ENCODE measurements at regions not wholly inside any gene's neighbourhood (a gene's known extent, or its start where the extent isn't known, plus 50 kb on each side); places are given as distances from the start of the nearest gene placed in this dataset.
A peak's percentile ranks its signal among the peaks of the same experiment; 100 is the strongest.

GRCh38 chr18:70931942-70932814 lies 643.3 kb downstream of the SOCS6 start:
- Mint-ChIP-seq H3K36me3 (ENCODE audit: insufficient read depth) (no peaks in the 10 kb centered on the region), H3K27me3 (no peaks in the 10 kb centered on the region), H3K4me3 (ENCODE audit: low read depth) (no peak overlapping the region), H3K4me1 (ENCODE audit: low read depth) (no peaks in the 10 kb centered on the region), H3K27ac (no peak overlapping the region), H3K9me3 (ENCODE audit: low read depth) (no peaks in the 10 kb centered on the region)
- TF ChIP-seq CTCF (IDR thresholded peaks at IDR 0.05; ENCODE audit: unreplicated experiment): peak; percentile 75
- DNase-seq (ENCODE audit: low spot score, unreplicated experiment): no peak

- H3K9me3 Mint-ChIP-seq (ENCODE audit: low read depth): peaks cover 6% of the 10 kb centered on the region
- DNase-seq (ENCODE audit: low spot score, unreplicated experiment): no peak
- no peak for TF ChIP-seq CTCF (IDR thresholded peaks at IDR 0.05; ENCODE audit: unreplicated experiment)
- no peaks in the 10 kb centered on the region for H3K36me3 Mint-ChIP-seq (ENCODE audit: insufficient read depth)
- no peaks in the 10 kb centered on the region for H3K4me1 Mint-ChIP-seq (ENCODE audit: low read depth)
- no peak overlapping the region for H3K4me3 Mint-ChIP-seq (ENCODE audit: low read depth)
- no peaks in the 10 kb centered on the region for H3K27me3 Mint-ChIP-seq
- no peak overlapping the region for H3K27ac Mint-ChIP-seq
Measured at GRCh38 chr18:70920840-70921374, 632.1 kb downstream of the SOCS6 start.

GRCh38 chr18:70907673-70908072 lies 618.8 kb downstream of the SOCS6 start:
- Mint-ChIP-seq H3K27ac (no peak overlapping the region), H3K4me1 (ENCODE audit: low read depth) (peaks cover 2% of the 10 kb centered on the region), H3K4me3 (ENCODE audit: low read depth) (no peak overlapping the region), H3K9me3 (ENCODE audit: low read depth) (peaks cover 7% of the 10 kb centered on the region), H3K27me3 (peaks cover 3% of the 10 kb centered on the region), H3K36me3 (ENCODE audit: insufficient read depth) (no peaks in the 10 kb centered on the region)
- TF ChIP-seq CTCF (IDR thresholded peaks at IDR 0.05; ENCODE audit: unreplicated experiment): no peak
- no peak for DNase-seq (ENCODE audit: low spot score, unreplicated experiment)

GRCh38 chr18:70892381-70892780 lies 603.5 kb downstream of the SOCS6 start:
- no peak for DNase-seq (ENCODE audit: low spot score, unreplicated experiment)
- no peaks in the 10 kb centered on the region for H3K36me3 Mint-ChIP-seq (ENCODE audit: insufficient read depth)
- no peaks in the 10 kb centered on the region for H3K9me3 Mint-ChIP-seq (ENCODE audit: low read depth)
- H3K27ac Mint-ChIP-seq: no peak overlapping the region
- TF ChIP-seq CTCF (IDR thresholded peaks at IDR 0.05; ENCODE audit: unreplicated experiment): no peak
- H3K4me1 Mint-ChIP-seq (ENCODE audit: low read depth): no peaks in the 10 kb centered on the region
- no peaks in the 10 kb centered on the region for H3K27me3 Mint-ChIP-seq
- no peak overlapping the region for H3K4me3 Mint-ChIP-seq (ENCODE audit: low read depth)

GRCh38 chr18:70870292-70870691 lies 581.4 kb downstream of the SOCS6 start:
- H3K36me3 Mint-ChIP-seq (ENCODE audit: insufficient read depth): no peaks in the 10 kb centered on the region
- no peaks in the 10 kb centered on the region for H3K4me1 Mint-ChIP-seq (ENCODE audit: low read depth)
- DNase-seq (ENCODE audit: low spot score, unreplicated experiment): no peak
- peaks cover 8% of the 10 kb centered on the region for H3K9me3 Mint-ChIP-seq (ENCODE audit: low read depth)
- no peaks in the 10 kb centered on the region for H3K27me3 Mint-ChIP-seq
- TF ChIP-seq CTCF (IDR thresholded peaks at IDR 0.05; ENCODE audit: unreplicated experiment): no peak
- no peak overlapping the region for H3K27ac Mint-ChIP-seq
- H3K4me3 Mint-ChIP-seq (ENCODE audit: low read depth): no peak overlapping the region
